GM13977 (cell line): ENCODE measurements at regions not wholly inside any gene's neighbourhood (a gene's known extent, or its start where the extent isn't known, plus 50 kb on each side); places are given as distances from the start of the nearest gene placed in this dataset.
"Not testable (repeated sequence)": the region's sequence is repeated elsewhere in the genome, so short reads cannot be mapped to it uniquely, and the experiment has no call there.

ENCODE experiments used
- DNase-seq: peaks from one replicate; pipeline ENCODE4 v3.0.0; 2012; ENCODE audit warnings: low spot score
- in situ Hi-C: fragments of 300-500 bp; cut with MboI; formaldehyde crosslinking; loops from one replicate; pipeline ENCODE4 v1.12.0; 2022; ENCODE audit warnings: low sequenced_read_pairs, low pct_unique_long_range_greater_than_20kb, mixed read lengths, inconsistent platforms; ENCODE audit not compliant: unreplicated experiment
- TF ChIP-seq, protein P1 (sequence below): IDR thresholded peaks from 2 replicates; pipeline ENCODE4 v1.5.1; 2012; ENCODE audit warnings: mild to moderate bottlenecking, control low read depth; ENCODE audit not compliant: insufficient read depth; ENCODE audit errors: extremely low read depth, missing control alignments

GRCh38 chr13:88288326-88288725, 617.2 kb downstream of the SLITRK5 start:
- in situ Hi-C loops, result no loop called here
- DNase-seq, result no peak
- TF ChIP-seq, protein P1, sequence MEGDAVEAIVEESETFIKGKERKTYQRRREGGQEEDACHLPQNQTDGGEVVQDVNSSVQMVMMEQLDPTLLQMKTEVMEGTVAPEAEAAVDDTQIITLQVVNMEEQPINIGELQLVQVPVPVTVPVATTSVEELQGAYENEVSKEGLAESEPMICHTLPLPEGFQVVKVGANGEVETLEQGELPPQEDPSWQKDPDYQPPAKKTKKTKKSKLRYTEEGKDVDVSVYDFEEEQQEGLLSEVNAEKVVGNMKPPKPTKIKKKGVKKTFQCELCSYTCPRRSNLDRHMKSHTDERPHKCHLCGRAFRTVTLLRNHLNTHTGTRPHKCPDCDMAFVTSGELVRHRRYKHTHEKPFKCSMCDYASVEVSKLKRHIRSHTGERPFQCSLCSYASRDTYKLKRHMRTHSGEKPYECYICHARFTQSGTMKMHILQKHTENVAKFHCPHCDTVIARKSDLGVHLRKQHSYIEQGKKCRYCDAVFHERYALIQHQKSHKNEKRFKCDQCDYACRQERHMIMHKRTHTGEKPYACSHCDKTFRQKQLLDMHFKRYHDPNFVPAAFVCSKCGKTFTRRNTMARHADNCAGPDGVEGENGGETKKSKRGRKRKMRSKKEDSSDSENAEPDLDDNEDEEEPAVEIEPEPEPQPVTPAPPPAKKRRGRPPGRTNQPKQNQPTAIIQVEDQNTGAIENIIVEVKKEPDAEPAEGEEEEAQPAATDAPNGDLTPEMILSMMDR, result no peak

GRCh38 chr13:88291731-88292130, 620.6 kb downstream of the SLITRK5 start:
- in situ Hi-C loops, DNase-seq: not testable (repeated sequence)

GRCh38 chr13:88294368-88294767, 623.2 kb downstream of the SLITRK5 start:
- DNase-seq, result no peak
- TF ChIP-seq, protein P1, result no peak

DNA sequence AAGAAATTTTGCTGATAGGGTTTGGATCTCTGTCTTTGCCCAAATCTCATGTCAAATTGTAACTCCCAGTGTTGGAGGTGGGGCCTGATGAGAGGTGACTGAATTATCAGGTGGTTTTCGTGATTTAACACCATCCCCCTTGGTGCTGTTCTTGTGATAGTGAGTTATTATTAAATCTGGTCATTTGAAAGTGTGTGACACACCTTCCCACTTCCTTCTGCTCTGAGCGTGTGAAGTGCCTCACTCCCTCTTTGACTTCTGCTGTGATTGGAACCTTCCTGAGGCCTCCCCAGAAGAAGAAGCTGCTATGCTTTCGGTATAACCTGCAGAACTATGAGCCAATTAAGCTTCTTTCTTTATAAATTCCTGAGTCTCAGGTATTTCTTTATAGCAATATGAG, 632.0 kb downstream of the SLITRK5 start:
- TF ChIP-seq, protein P1, result no peak
- DNase-seq, result no peak
- in situ Hi-C loops, result no loop called here

More at GRCh38 chr13:88294368-88294767, 623.2 kb downstream of the SLITRK5 start:
- in situ Hi-C loops, result no loop called here

DNA sequence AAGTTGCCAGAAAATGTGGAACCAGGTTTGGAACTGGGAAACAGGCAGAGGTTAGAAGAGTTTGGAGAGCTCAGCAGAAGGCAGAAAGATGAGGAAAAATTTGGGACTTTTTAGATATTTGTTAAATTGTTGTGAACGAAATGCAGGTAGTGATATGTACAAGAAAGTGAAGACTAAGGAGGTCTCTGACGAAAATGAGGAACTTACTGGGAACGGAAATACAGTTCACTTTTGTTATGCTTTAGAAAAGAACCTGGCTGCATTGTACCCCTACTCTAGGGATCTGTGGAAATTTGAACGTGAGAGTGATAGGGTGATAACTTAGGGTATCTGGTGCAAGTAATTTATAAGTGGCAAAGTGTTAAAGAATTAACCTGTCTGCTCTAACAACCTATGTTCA, 632.4 kb downstream of the SLITRK5 start:
- TF ChIP-seq, protein P1, result no peak
- no peak for DNase-seq
- in situ Hi-C loops, result no loop called here

DNA sequence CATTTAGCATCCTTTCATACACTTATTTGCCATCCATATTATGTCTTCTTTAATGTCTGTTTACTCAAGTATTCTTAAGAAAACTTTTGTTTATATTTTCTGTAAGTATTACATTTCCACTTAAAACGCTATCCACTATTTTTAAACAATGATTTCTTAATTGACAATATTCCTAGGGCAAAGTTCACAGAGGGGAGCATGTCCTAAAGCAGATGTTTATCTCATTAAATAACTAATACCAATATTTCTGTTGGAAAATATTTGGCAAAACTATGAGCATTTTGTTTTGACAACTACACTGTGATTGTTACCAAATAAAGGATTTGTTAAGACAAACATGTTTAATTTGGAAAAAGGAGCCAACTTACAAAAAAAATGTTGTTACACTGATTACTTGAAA, 643.3 kb downstream of the SLITRK5 start:
- DNase-seq, result no peak
- in situ Hi-C loops, result no loop called here
- TF ChIP-seq, protein P1, result no peak

DNA sequence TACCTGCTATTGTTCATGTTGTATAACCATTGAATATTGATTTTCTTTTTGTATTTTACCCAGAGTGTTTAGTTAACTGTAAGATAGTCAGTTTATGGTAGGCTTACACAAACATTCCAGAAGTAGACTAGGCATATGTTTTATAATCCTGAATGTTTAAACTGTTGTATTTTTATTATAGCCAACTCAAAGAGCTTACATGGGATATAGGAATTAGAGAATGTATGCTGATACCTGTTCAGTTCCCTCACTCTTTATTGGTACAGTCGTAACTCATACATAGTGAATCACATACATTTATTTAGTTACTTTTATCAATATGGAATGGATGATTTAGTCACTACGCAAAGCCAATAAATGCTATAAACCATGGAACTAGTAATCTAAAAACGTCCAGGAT, 657.9 kb downstream of the SLITRK5 start:
- in situ Hi-C loops, result no loop called here
- no peak for DNase-seq
- TF ChIP-seq, protein P1, result no peak
